ENCODE measurements at regions not wholly inside any gene's neighbourhood (a gene's known extent, or its start where the extent isn't known, plus 50 kb on each side); places are given as distances from the start of the nearest gene placed in this dataset.

- no peak for DNase-seq
Observed at GRCh38 chr1:172895050-172895460, 155.7 kb downstream of the TNFSF18 start.

GRCh38 chr1:172895761-172896160 lies 155.0 kb downstream of the TNFSF18 start:
- DNase-seq: no peak

DNA sequence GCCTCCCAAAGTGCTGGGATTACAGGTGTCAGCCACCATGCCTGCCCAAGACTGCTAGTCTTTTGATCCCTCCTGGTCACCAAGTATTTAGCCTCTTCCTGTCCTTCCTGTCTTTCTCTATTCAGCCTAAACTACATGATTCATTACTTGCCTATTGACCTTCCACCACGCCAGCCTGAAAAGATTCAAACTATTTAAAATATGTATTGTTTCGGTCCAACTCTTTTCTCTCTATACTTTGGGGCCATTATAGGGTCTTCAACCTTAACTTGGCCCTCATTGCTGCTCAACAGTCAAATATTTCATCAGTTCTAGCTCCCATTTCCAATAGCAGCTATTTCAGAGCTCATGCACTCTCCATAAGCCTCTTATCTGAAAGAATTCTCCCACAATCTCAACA lies 153.0 kb downstream of the TNFSF18 start:
- DNase-seq: no peak

DNA sequence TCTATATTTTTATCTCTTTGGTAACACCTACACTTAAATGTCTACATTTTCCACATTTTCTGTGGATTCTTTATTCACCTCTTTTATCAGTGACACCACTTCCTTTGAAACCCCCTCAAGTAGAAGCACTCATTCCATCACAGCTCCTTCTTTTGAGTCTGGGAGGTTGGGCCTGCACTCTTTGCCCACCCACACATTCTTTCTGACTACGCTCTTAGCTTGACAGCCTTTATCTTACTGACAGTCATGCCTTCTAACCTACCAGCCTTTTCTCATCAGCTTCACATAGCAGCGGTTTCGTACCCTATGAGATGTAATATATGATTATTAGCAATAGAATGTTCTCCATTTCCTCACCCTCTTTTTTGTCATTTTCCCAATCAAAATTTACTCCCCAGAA lies 151.9 kb downstream of the TNFSF18 start:
- DNase-seq: no peak

GRCh38 chr1:172900376-172900997 lies 150.3 kb downstream of the TNFSF18 start:
- DNase-seq: no peak

DNA sequence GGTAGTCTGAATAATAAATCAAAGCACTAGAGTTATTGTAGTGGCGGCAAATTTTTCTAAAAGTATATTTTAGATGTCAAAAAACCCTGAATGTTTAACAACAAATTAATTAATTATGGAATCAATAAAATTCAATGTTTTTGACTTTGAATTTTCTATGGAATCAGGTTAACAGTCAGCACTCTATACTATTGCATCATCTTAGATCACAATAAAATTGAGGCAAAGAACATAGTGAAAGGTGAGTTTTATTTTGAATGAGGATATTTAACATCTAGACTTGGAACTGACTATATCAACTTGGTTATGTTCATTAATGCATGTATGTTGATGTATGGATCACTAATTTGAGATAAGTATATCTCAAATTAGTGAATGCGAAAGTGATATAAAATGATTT lies 148.5 kb downstream of the TNFSF18 start:
- DNase-seq: no peak

DNA sequence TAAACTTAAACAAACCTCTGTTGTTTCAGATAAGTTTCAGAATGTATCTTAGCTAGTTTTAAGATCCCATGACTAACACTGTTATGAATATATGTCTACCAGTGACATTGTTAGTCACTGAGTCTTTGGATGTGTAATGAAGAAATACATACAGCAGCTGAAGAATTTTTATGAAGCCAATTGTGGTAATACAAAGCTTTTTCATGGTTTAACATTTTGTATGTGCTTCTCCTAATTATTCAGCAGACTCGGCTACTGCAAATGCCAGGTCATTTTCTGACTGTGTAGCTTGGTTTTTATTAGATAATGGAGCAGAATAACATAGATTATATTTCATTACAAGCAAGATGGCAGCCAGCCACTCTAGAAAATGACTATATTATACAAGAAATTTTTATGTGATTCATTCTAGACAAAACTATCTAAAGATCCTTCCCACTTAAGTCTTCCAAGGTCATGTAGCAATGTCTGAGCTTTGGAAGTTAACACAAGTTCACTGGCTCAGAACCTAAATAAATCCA lies 147.8 kb downstream of the TNFSF18 start:
- DNase-seq: no peak

- no peak for DNase-seq
Observed at GRCh38 chr1:172903581-172904220, 147.0 kb downstream of the TNFSF18 start.

GRCh38 chr1:172905452-172905851 lies 145.3 kb downstream of the TNFSF18 start:
- no peak for DNase-seq

DNA sequence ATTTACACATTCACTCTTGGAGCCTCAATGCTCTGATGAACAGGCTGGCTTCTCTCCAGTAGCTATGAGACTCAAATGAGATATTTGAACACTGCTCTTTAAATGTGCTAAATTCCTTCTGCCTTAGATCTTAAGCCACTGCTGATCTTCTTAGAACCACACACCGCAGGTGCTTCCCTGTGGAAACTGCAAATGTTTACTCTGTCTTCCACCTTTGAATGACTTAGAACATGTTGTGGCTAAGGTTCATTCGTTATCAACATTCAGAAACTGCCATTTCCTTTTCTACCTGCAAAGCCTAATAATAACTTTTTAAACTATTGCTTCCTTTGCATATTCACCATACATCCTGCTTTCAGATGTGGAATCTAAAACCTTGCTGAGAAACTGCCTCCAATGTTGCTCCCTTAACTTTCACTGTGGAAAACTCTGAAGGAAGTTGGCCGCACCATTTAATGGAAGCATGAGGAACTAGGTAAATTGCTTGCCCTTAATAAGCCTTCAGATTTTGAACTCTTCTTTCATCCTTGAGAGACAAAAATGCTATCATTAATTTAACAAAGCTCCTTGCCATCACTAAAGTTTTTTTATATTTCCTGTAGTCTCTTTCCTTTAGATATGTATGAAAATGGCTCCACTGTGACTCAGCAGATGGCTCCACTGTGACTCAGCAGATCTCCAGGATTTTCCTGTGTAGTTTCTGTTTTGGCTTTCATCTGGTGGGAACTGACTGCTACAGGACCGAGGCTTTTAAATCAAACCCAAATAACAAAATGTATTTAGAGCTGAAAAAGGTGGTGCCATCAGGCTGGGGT lies 143.8 kb downstream of the TNFSF18 start:
- no peak for DNase-seq

GRCh38 chr1:172907834-172908326 lies 142.9 kb downstream of the TNFSF18 start:
- DNase-seq: no peak

DNA sequence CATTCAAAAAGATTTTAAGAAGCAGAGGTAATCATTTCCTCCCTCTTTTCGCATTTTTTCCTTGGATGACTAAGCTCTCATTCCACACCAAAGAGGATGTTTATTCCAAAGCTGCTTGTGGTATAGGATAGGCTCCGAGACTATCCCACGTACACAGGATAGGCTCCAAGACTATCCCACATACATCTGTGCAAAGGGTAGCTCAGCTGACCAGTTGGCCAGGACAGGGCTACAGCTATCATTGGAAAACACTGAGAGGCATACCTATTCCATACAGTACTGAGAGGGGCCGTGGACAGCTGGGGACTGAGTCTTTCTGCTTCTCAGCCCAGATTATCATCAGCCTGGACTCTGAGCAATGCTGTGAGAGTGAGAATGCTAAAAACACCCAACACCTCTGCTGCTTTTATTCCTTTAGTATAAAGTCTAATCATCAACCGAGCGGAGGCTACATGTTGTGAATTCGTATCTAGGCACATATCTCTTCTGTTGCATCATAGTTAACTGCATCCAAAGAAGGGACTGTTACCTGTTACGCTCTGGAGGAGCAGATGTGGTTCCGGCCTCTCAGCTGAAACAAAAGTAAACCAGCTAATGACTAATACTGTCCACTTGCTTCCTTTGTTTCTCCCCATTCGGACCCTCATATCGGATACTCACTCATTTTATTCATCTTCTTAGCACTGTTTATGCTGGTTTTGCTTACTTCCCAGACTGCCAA lies 141.0 kb downstream of the TNFSF18 start:
- no peak for DNase-seq

DNA sequence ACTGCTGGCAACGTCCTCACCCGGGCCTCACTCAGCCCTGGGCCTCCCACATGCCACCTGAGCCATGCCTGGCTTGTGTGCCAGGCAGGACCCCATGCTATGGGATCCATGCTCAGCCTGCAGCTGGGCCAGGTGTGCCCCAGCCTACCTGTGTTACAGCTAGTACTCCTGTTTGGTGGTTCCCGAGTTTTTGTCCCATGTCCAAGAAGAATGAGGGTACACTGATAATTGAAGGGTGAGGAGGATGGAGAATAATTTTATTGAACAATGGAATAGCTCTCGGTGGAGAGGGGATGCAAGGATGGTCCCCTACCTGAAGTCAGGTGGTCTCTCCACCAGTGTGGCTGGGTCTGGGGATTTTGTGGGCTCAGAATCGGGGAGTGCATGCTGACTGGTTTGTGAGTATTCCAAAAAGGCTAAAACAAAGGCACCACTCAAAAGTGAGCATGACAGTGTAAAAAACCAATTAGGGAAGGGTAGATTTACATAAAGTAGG lies 137.9 kb downstream of the TNFSF18 start:
- no peak for DNase-seq

DNA sequence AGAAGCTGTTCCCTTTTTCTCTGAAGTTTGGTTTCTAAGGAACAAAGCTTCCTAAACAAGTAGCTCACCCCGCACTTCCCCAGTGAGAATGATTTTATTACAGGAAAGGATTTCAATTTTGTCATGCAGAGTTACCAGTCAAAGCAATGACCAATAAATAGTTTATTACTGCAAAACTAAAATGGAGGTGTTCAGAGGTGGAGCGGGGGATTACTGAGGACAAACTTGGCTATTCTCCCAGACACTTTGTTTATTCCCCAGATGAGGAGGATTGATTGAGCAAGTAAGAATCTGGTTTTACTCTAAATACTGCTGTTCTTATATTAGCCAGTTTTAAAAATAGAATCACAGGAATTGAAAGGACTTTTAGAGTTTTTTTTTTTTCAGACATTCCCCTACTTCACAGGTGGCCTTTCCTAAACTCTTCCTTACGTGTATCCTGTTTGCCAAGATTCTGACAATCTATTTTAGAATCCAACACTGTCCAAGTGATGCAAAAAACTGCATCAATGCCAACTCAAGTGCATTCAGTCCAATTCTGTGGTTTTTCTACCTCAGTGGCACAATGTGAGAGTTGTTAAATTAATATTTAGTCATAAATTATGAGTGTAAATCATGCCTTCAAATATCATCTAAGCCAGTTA lies 136.1 kb downstream of the TNFSF18 start:
- no peak for DNase-seq

- no peak for DNase-seq
Observed at GRCh38 chr1:172915271-172915670, 135.5 kb downstream of the TNFSF18 start.

GRCh38 chr1:172916116-172916515 lies 134.6 kb downstream of the TNFSF18 start:
- no peak for DNase-seq

GRCh38 chr1:172917972-172918371 lies 132.8 kb downstream of the TNFSF18 start:
- no peak for DNase-seq

- DNase-seq: no peak
Observed at GRCh38 chr1:172918478-172918877, 132.3 kb downstream of the TNFSF18 start.

- no peak for DNase-seq
Observed at GRCh38 chr1:172926070-172926469, 124.7 kb downstream of the TNFSF18 start.

DNA sequence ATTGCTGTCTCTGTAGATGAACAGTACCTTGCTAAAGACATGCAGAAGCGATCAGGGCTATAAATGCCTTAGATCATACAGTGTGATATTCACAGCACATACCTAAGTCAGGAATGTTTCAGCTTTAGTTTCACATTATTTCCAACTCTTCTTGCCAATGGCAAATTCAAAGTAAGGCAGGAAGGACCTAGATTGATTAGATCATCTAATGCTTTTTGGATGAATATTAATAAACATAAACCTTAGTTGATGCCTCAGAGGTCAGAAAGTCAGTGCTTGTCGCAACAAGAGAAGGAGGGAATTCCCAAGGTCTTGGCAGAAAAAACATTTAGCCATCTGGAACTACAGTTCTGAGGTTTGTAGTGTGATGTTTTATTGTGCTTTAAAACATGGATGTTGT lies 122.3 kb downstream of the TNFSF18 start:
- no peak for DNase-seq

- no peak for DNase-seq
Observed at GRCh38 chr1:172929006-172929405, 121.7 kb downstream of the TNFSF18 start.

- no peak for DNase-seq
Observed at GRCh38 chr1:172930142-172930541, 120.6 kb downstream of the TNFSF18 start.
